ENCODE measurements at regions not wholly inside any gene's neighbourhood (a gene's known extent, or its start where the extent isn't known, plus 50 kb on each side); places are given as distances from the start of the nearest gene placed in this dataset.

DNA sequence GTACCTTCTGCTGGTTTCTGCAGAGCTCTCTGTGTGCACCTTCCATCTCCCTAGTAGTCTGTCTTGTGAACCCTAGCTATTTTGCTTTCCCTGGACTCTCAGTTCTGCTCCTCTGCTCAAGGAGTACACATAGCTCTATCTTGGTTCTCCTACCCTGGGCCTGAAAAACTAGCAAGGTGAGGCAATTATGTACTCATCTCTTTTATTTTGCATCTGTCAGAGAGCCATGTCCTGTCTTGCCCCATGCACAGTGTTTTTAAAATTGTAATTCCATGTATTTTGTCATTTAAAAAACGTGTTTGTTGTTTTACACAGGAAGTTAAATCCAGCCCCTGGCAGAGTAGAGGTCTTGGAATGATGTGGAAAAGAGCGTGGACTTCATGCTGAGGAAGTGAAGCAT lies 684.9 kb upstream of the CPEB2 start (continued):
- TF ChIP-seq NANOG (IDR thresholded peaks at IDR 0.05; ENCODE audit: insufficient read depth, low read depth, low read length, poor library complexity, severe bottlenecking), result no peak

Measured in H1 (cell line).